GM12874 (cell line): ENCODE measurements at regions not wholly inside any gene's neighbourhood (a gene's known extent, or its start where the extent isn't known, plus 50 kb on each side); places are given as distances from the start of the nearest gene placed in this dataset.

Experiments used
- TF ChIP-seq, protein P1 (sequence below): IDR thresholded peaks from 2 replicates; pipeline ENCODE4 v1.5.1; 2011; ENCODE audit warnings: low read depth, mild to moderate bottlenecking, control low read depth, low read length, moderate library complexity; ENCODE audit not compliant: insufficient read depth

- TF ChIP-seq, protein P1, sequence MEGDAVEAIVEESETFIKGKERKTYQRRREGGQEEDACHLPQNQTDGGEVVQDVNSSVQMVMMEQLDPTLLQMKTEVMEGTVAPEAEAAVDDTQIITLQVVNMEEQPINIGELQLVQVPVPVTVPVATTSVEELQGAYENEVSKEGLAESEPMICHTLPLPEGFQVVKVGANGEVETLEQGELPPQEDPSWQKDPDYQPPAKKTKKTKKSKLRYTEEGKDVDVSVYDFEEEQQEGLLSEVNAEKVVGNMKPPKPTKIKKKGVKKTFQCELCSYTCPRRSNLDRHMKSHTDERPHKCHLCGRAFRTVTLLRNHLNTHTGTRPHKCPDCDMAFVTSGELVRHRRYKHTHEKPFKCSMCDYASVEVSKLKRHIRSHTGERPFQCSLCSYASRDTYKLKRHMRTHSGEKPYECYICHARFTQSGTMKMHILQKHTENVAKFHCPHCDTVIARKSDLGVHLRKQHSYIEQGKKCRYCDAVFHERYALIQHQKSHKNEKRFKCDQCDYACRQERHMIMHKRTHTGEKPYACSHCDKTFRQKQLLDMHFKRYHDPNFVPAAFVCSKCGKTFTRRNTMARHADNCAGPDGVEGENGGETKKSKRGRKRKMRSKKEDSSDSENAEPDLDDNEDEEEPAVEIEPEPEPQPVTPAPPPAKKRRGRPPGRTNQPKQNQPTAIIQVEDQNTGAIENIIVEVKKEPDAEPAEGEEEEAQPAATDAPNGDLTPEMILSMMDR, result no peak
Measured at GRCh38 chr14:34075042-34075744, 124.3 kb upstream of the EGLN3 start.

GRCh38 chr14:34072921-34073320, 122.0 kb upstream of the EGLN3 start:
- TF ChIP-seq, protein P1, result no peak

DNA sequence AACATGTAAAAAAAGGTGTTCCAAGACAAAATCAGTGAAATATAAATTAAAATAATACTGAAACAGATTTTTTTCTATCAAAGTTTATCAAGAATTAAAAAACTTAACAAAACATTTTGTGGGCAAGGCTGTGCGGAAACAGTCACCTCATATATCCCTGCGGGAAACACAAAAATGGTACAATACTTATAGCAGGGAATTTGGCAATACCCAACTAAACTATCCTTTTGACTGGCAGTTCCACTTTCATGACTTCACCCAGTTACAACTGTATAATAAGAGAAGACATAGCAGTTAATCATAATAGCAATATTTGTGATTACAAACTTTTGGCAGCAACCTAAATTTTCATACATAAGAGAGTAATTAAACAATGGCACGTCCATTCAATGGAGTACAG, 121.5 kb upstream of the EGLN3 start:
- TF ChIP-seq, protein P1, result no peak

DNA sequence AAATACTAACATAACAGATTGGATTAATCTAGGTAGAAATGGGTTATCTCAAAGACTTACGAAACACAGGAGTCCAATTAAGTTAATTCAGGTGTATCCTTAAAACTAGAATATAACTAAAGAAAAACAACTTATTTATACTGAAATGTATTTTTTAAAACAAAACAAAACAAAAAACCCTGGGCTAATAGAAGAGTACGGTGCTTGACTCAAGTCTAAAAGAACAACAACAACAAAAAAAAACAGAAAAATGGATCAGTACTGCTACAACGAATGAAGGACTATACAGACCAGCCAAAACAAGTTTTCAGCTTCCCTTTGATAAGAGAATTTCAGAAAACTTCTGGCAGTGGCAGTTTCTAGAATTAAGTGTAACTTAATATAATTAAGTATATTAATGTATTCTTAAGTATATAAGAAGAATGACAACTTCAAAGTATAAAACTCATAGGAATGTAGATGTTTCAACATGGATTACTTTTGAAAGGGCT, 120.1 kb upstream of the EGLN3 start:
- TF ChIP-seq, protein P1, result no peak

DNA sequence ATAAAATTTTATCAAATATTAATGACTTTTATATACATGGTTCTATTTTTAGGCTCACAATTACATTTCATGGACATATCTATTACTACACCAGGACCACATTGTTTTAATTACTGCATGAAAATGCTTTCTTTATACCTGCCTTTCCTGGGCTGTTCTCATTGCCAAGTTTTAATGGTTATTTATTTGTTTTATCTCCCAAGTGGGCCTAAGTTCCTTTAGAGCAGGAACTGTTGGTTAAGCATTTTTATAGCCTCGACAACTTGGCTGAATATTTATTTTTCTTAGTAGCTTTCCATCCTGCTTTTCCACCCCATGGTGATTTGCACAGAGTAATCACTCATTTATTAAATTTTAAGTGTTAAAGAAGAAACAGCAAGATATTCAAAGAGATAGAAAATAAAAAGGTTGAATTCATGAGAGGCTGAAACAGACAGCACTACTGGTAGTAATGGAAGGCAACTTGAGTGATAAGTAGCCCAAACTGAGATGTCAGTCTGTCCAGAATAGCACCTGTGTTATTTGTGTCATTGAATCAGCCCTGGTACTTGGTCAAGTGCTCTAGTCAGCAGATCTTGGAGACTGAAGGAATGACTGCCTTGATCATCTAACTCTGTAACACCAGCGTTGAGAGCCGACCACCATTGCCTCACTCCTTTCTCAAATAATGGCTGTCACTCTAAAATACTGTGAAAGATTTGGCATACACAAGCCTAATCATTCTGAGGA, 119.1 kb upstream of the EGLN3 start:
- TF ChIP-seq, protein P1, result no peak

- TF ChIP-seq, protein P1, result no peak
Measured at GRCh38 chr14:34067587-34067986, 116.7 kb upstream of the EGLN3 start.

DNA sequence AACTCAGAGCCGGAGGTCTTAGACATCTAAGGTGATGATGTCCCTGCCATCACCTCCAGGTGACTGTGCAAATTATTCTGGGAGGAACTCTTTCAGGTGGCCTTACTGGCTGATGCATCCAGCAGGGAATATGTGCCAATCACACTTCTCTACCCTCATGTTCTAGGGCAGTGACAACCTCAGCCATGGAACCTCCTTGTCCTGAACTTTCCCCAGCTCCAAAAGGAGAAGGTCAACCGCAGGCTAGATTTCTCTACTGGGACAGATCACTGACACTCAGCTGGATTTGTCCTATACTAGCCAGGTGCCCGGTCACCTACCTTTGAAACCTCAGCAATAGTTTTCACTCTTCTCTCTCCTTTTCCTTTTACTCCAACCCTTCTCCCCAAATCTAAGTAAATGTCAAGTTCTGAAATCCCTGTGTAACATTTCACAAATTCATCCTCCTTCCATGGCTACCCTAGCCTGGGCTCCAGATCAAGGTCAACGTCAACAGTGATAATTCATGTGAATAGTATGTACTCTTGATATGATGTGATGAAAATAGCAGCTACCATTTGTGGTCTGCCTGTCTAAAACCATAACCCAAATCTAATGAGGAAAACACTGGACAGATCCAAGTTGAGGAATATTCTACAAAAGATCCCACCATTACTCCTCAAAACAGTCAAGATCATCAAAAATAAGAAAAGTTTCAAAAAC, 115.0 kb upstream of the EGLN3 start:
- TF ChIP-seq, protein P1, result no peak
